K562 (cell line): ENCODE measurements at regions not wholly inside any gene's neighbourhood (a gene's known extent, or its start where the extent isn't known, plus 50 kb on each side); places are given as distances from the start of the nearest gene placed in this dataset.

Experiments
- ATAC-seq: fragments of 200-7000 bp; cut with Tn5 transposase; 3 replicates; pipeline ENCODE4 v1.9.1; 2020; ENCODE audit warnings: moderate library complexity
- BruUV-seq: library from RNA; stranded (reverse); fragments of 400-500 nt; replicated peaks from 2 replicates; lab custom pipeline; 2021; lab: Mats Ljungman, UMichigan
- CTCF ChIA-PET: fragments of 300-600 bp; formaldehyde crosslinking; extraction: SDS; loops from one replicate; lab custom pipeline; 2021; ENCODE audit warnings: low intra/inter-chr PET ratio; lab: Yijun Ruan, JAX
- POLR2A ChIA-PET: fragments of 300-600, 350-650 bp; sonication (Branson Sonifier 250); formaldehyde crosslinking; extraction: SDS; loops from one replicate; lab custom pipeline; 2021; ENCODE audit warnings: antibody characterized with exemption, inconsistent platforms; lab: Yijun Ruan, JAX
- DNase-seq, 4 experiments: peaks; one replicate each; pipeline versions ENCODE4 v3.0.0 to v3.0.0-alpha.2; 2011 to 2018; ENCODE audit warnings: low spot score in 3 of 4, mixed read lengths in 3 of 4; ENCODE audit errors: extremely low read depth in 1 of 4
- FAIRE-seq: peaks from 2 replicates; lab custom pipeline; 2011; peaks lifted over from hg19 to GRCh38; lab: Jason Lieb, UNC
- H2AFZ ChIP-seq: 2 replicates; pipeline ENCODE4 v1.6.0; 2011; ENCODE audit warnings: low read depth, low read length, control low read depth, inconsistent platforms
- H3K27ac ChIP-seq: fragments of 200-600 bp; 3 replicates; pipeline ENCODE4 v1.8.0; 2011; ENCODE audit warnings: low read depth, mild to moderate bottlenecking, control low read depth, inconsistent platforms, low read length, moderate library complexity, mixed read lengths; ENCODE audit errors: extremely low read depth
- H3K27me3 ChIP-seq, 2 experiments: fragments of 300-600 bp in 1 of 2; 2 replicates in 1 of 2; 3 replicates in 1 of 2; pipeline versions ENCODE4 v1.6.0 to v1.8.0; 2011; ENCODE audit warnings: inconsistent platforms in 2 of 2, low read length in 2 of 2, mild to moderate bottlenecking in 1 of 2, mixed read lengths in 1 of 2, moderate library complexity in 1 of 2; ENCODE audit not compliant: control insufficient read depth in 2 of 2, insufficient read depth in 2 of 2
- H3K36me3 ChIP-seq: fragments of 300-600 bp; 3 replicates; pipeline ENCODE4 v1.8.0; 2011; ENCODE audit warnings: mild to moderate bottlenecking, low read length, inconsistent platforms; ENCODE audit not compliant: control insufficient read depth, insufficient read depth
- H3K4me1 ChIP-seq, 2 experiments: fragments of 200-600 bp in 1 of 2; replicated peaks in 1 of 2; 2 replicates in 1 of 2; 3 replicates in 1 of 2; pipeline versions ENCODE4 v1.5.1 to v1.8.0; 2011; ENCODE audit warnings: inconsistent platforms in 2 of 2, low read length in 2 of 2, mild to moderate bottlenecking in 1 of 2, mixed read lengths in 1 of 2, moderate library complexity in 1 of 2; ENCODE audit not compliant: control insufficient read depth in 2 of 2, insufficient read depth in 2 of 2
- H3K4me2 ChIP-seq: 2 replicates; pipeline ENCODE4 v1.6.1; 2011; ENCODE audit warnings: low read length, control low read depth, inconsistent platforms, mixed read lengths; ENCODE audit not compliant: insufficient read depth
- H3K4me3 ChIP-seq: fragments of 200-600 bp; sonication (generic), shearing (Covaris generic); 2 replicates; pipeline ENCODE4 v1.5.1; 2016; ENCODE audit warnings: control low read depth, inconsistent platforms
- H3K79me2 ChIP-seq: fragments of 200-600 bp; 3 replicates; pipeline ENCODE4 v1.8.0; 2011; ENCODE audit warnings: low read length, inconsistent platforms; ENCODE audit not compliant: control insufficient read depth, insufficient read depth
- H3K9ac ChIP-seq, 2 experiments: 2 replicates each; pipeline versions ENCODE4 v1.6.0 to v1.6.1; 2011; ENCODE audit warnings: low read depth in 2 of 2, low read length in 2 of 2, control low read depth in 1 of 2, inconsistent platforms in 1 of 2, mild to moderate bottlenecking in 1 of 2, mixed read lengths in 1 of 2; ENCODE audit not compliant: insufficient read depth in 1 of 2
- H3K9me1 ChIP-seq: one replicate; pipeline ENCODE4 v1.6.0; 2011; ENCODE audit warnings: inconsistent platforms, mild to moderate bottlenecking, low read length, moderate library complexity; ENCODE audit not compliant: control insufficient read depth, insufficient read depth
- H3K9me3 ChIP-seq: replicated peaks from 2 replicates; pipeline ENCODE4 v1.5.1; 2011; ENCODE audit warnings: low read depth, low read length, inconsistent platforms; ENCODE audit not compliant: control insufficient read depth, insufficient read depth
- H4K20me1 ChIP-seq: replicated peaks from 2 replicates; pipeline ENCODE4 v1.6.1; 2011; ENCODE audit warnings: low read length, inconsistent platforms, mixed read lengths; ENCODE audit not compliant: control insufficient read depth, insufficient read depth
- CBX5 ChIP-seq: IDR thresholded peaks from 2 replicates; pipeline ENCODE4 v1.6.1; 2014; ENCODE audit warnings: low read depth, borderline replicate concordance
- EZH2 ChIP-seq: IDR thresholded peaks from 2 replicates; pipeline ENCODE4 v1.6.1; 2012; ENCODE audit warnings: low read depth, mild to moderate bottlenecking, inconsistent platforms, low read length, borderline replicate concordance
- FOXO4 ChIP-seq: fragments of 450-650 bp; formaldehyde crosslinking; IDR thresholded peaks from 2 replicates; pipeline ENCODE4 v1.4.0; 2020; ENCODE audit warnings: mild to moderate bottlenecking, moderate library complexity
- KDM4B ChIP-seq, 2 experiments: fragments of 450-650 bp in 1 of 2; sonication (generic) in 1 of 2; IDR thresholded peaks; 2 replicates each; pipeline ENCODE4 v1.6.1; 2016 to 2017; ENCODE audit warnings: borderline replicate concordance in 2 of 2, antibody characterized with exemption in 1 of 2, low read depth in 1 of 2, mild to moderate bottlenecking in 1 of 2
- MYNN ChIP-seq, 2 experiments: sonication (generic); formaldehyde crosslinking in 1 of 2; IDR thresholded peaks; 2 replicates each; pipeline versions ENCODE4 v1.5.0 to v1.6.1; 2016 to 2020; ENCODE audit warnings: antibody characterized with exemption in 1 of 2, missing genetic modification reagents in 1 of 2
- NFIX ChIP-seq: fragments of 250-450 bp; sonication (Bioruptor Pico); IDR thresholded peaks from 2 replicates; pipeline ENCODE4 v1.4.0; 2020; ENCODE audit warnings: low read depth, mild to moderate bottlenecking, moderate library complexity
- NR3C1 ChIP-seq: sonication (generic); formaldehyde crosslinking; IDR thresholded peaks from 2 replicates; pipeline ENCODE4 v1.8.1; 2022; ENCODE audit warnings: missing genetic modification reagents
- POLR2A ChIP-seq: fragments of 450-650 bp; conservative IDR thresholded peaks from 2 replicates; pipeline ENCODE4 v1.6.1; 2016
- RHOXF2B ChIP-seq: fragments of 250-450 bp; sonication (Bioruptor Pico); conservative IDR thresholded peaks from 2 replicates; pipeline ENCODE4 v1.5.1; 2021
- WGBS: fragments of 100-300 bp; shearing (Covaris generic); methylation state at CpG from one replicate; pipeline ENCODE4 v1.1.6; 2016; ENCODE audit warnings: low coverage, mixed read lengths; ENCODE audit not compliant: insufficient coverage; ENCODE audit errors: missing lambda C conversion rate; 5-methylcytosine and 5-hydroxymethylcytosine counted together
- in situ Hi-C: fragments of 300-500 bp; cut with MboI; formaldehyde crosslinking; loops from 4 replicates; pipeline ENCODE4 v1.15.0; 2018; ENCODE audit warnings: inconsistent platforms, mixed read lengths
- intact Hi-C: fragments of 100-400 bp; cut with micrococcal nuclease; formaldehyde crosslinking; loops from 2 replicates; pipeline ENCODE4 v1.14.2; 2022
- TF ChIP-seq, protein P1 (sequence below): fragments of 200-800 bp; sonication (Bioruptor generic); IDR thresholded peaks from 2 replicates; pipeline ENCODE4 v1.6.1; 2017; ENCODE audit warnings: missing genetic modification characterization, missing compliant biosample characterization
- TF ChIP-seq, protein P2 (sequence below): fragments of 450-650 bp; IDR thresholded peaks from 2 replicates; pipeline ENCODE4 v1.6.1; 2017; ENCODE audit warnings: antibody characterized with exemption

GRCh38 chr19:28731577-28731976 is 481.4 kb downstream of the UQCRFS1 start:
- no peak overlapping the region for H3K27ac ChIP-seq
- no peaks in the 10 kb centered on the region for H3K36me3 ChIP-seq
- 3% methylated on average over 4 of the region's 4 CpGs for WGBS
- H3K4me3 ChIP-seq = no peak overlapping the region
- CTCF ChIA-PET = no interaction called here
- no peaks in the 10 kb centered on the region for H3K9me3 ChIP-seq
- TF ChIP-seq, protein P1, sequence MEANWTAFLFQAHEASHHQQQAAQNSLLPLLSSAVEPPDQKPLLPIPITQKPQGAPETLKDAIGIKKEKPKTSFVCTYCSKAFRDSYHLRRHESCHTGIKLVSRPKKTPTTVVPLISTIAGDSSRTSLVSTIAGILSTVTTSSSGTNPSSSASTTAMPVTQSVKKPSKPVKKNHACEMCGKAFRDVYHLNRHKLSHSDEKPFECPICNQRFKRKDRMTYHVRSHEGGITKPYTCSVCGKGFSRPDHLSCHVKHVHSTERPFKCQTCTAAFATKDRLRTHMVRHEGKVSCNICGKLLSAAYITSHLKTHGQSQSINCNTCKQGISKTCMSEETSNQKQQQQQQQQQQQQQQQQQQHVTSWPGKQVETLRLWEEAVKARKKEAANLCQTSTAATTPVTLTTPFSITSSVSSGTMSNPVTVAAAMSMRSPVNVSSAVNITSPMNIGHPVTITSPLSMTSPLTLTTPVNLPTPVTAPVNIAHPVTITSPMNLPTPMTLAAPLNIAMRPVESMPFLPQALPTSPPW = no peak
- TF ChIP-seq, protein P2, sequence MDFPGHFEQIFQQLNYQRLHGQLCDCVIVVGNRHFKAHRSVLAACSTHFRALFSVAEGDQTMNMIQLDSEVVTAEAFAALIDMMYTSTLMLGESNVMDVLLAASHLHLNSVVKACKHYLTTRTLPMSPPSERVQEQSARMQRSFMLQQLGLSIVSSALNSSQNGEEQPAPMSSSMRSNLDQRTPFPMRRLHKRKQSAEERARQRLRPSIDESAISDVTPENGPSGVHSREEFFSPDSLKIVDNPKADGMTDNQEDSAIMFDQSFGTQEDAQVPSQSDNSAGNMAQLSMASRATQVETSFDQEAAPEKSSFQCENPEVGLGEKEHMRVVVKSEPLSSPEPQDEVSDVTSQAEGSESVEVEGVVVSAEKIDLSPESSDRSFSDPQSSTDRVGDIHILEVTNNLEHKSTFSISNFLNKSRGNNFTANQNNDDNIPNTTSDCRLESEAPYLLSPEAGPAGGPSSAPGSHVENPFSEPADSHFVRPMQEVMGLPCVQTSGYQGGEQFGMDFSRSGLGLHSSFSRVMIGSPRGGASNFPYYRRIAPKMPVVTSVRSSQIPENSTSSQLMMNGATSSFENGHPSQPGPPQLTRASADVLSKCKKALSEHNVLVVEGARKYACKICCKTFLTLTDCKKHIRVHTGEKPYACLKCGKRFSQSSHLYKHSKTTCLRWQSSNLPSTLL = no peak
- TF ChIP-seq FOXO4 (no peak), NFIX (CRISPR knock-in tag) (no peak), NR3C1 (CRISPR knock-in tag) (no peak), POLR2A (no peak), RHOXF2B (no peak), CBX5 (no peak), EZH2 (no peak), MYNN (IDR thresholded peaks at IDR 0.05) (no peak), MYNN (CRISPR knock-in tag; IDR thresholded peaks at IDR 0.05) (no peak), KDM4B (IDR thresholded peaks at IDR 0.05; ENCODE audit: borderline replicate concordance in 2 of 2, low read depth in 1 of 2) (no peak)
- no peak overlapping the region for H3K4me2 ChIP-seq
- DNase-seq (no peak), ATAC-seq (no peak), FAIRE-seq (no peak)
- H3K9me1 ChIP-seq = no peaks in the 10 kb centered on the region
- H2AFZ ChIP-seq = no peak overlapping the region
- BruUV-seq = no TSS peak
- intact Hi-C loops (no loop called here), in situ Hi-C loops (loop anchor here (10.0 to 25.0 kb wide), 3 partner anchors 143 to 856 kb away; no protein-coding TSS in a partner anchor)
- H4K20me1 ChIP-seq = no peaks in the 10 kb centered on the region
- no peak overlapping the region for H3K9ac ChIP-seq
- no peaks in the 10 kb centered on the region; a peak in 2 of 5 replicates for H3K27me3 ChIP-seq
- peaks cover 2% of the 10 kb centered on the region; the same call in 1 of the 3 replicates for H3K79me2 ChIP-seq
- peaks cover 0 to 6% of the 10 kb centered on the region in 2 experiments; a peak in 2 of 5 replicates for H3K4me1 ChIP-seq
- POLR2A ChIA-PET = no interaction called here
